Ishikawa (cell line): ENCODE measurements at regions not wholly inside any gene's neighbourhood (a gene's known extent, or its start where the extent isn't known, plus 50 kb on each side); places are given as distances from the start of the nearest gene placed in this dataset.

ENCODE experiments used
- CEBPB ChIP-seq: IDR thresholded peaks from 2 replicates; pipeline ENCODE4 v1.6.1; 2012
- CREB1 ChIP-seq: IDR thresholded peaks from 2 replicates; pipeline ENCODE4 v1.6.1; 2012; ENCODE audit warnings: low read depth
- EGR1 ChIP-seq: IDR thresholded peaks from 2 replicates; pipeline ENCODE4 v1.6.1; 2012
- EP300 ChIP-seq: IDR thresholded peaks from 2 replicates; pipeline ENCODE4 v1.6.1; 2012; ENCODE audit warnings: borderline replicate concordance
- FOXM1 ChIP-seq: IDR thresholded peaks from 2 replicates; pipeline ENCODE4 v1.6.1; 2012; ENCODE audit warnings: low read depth, borderline replicate concordance
- MAX ChIP-seq: IDR thresholded peaks from 2 replicates; pipeline ENCODE4 v1.6.1; 2012
- NFIC ChIP-seq: IDR thresholded peaks from 2 replicates; pipeline ENCODE4 v1.6.1; 2012
- RAD21 ChIP-seq: IDR thresholded peaks from 2 replicates; pipeline ENCODE4 v1.6.1; 2012; ENCODE audit warnings: low read depth
- REST ChIP-seq: IDR thresholded peaks from 2 replicates; pipeline ENCODE4 v1.6.1; 2012; ENCODE audit warnings: low read depth, mild to moderate bottlenecking
- TAF1 ChIP-seq: IDR thresholded peaks from 2 replicates; pipeline ENCODE4 v1.6.1; 2012; ENCODE audit warnings: low read depth, mild to moderate bottlenecking
- TCF12 ChIP-seq: IDR thresholded peaks from 2 replicates; pipeline ENCODE4 v1.6.1; 2012; ENCODE audit warnings: low read depth
- TEAD4 ChIP-seq: IDR thresholded peaks from 2 replicates; pipeline ENCODE4 v1.6.1; 2012
- USF1 ChIP-seq: IDR thresholded peaks from 2 replicates; pipeline ENCODE4 v1.6.1; 2012
- YY1 ChIP-seq: IDR thresholded peaks from 2 replicates; pipeline ENCODE4 v1.6.1; 2012; ENCODE audit warnings: low read depth

- no peak for TF ChIP-seq TEAD4
- TF ChIP-seq CEBPB: no peak
- no peak for TF ChIP-seq EP300
- TF ChIP-seq RAD21: no peak
- no peak for TF ChIP-seq REST
- TF ChIP-seq FOXM1: no peak
- no peak for TF ChIP-seq EGR1
- no peak for TF ChIP-seq CREB1
- no peak for TF ChIP-seq USF1
- no peak for TF ChIP-seq MAX
- no peak for TF ChIP-seq TCF12
- TF ChIP-seq TAF1: no peak
- TF ChIP-seq YY1: no peak
- no peak for TF ChIP-seq NFIC
These were observed 74.6 kb upstream of the IRX6 start for GRCh38 chr16:55249361-55249760.
